NCI-H345 treated with DMSO at 0.1 percent for 48 hours (cell line): ENCODE measurements at regions not wholly inside any gene's neighbourhood (a gene's known extent, or its start where the extent isn't known, plus 50 kb on each side); places are given as distances from the start of the nearest gene placed in this dataset.

Experiments
- DNase-seq: peaks from one replicate; lab custom pipeline; 2025; ENCODE audit not compliant: unreplicated experiment; lab: John Stamatoyannopoulos, UW

- no peak for DNase-seq
Measured at GRCh38 chr5:125267636-125268248, 521.3 kb upstream of the ZNF608 start.

- DNase-seq: no peak
Measured at GRCh38 chr5:125269926-125270325, 523.5 kb upstream of the ZNF608 start.

- no peak for DNase-seq
Measured at GRCh38 chr5:125272357-125272756, 525.9 kb upstream of the ZNF608 start.

- DNase-seq: no peak
Measured at GRCh38 chr5:125274211-125274610, 527.8 kb upstream of the ZNF608 start.

GRCh38 chr5:125274938-125275724 lies 528.7 kb upstream of the ZNF608 start:
- peak; percentile 23 for DNase-seq

GRCh38 chr5:125275725-125276090 lies 529.3 kb upstream of the ZNF608 start:
- DNase-seq: no peak

- no peak for DNase-seq
Measured at GRCh38 chr5:125276096-125276495, 529.7 kb upstream of the ZNF608 start.

- DNase-seq: no peak
Measured at GRCh38 chr5:125277494-125278154, 531.2 kb upstream of the ZNF608 start.

GRCh38 chr5:125278711-125279110 lies 532.3 kb upstream of the ZNF608 start:
- DNase-seq: no peak

- DNase-seq: no peak
Measured at GRCh38 chr5:125281667-125282066, 535.2 kb upstream of the ZNF608 start.

- no peak for DNase-seq
Measured at GRCh38 chr5:125283372-125283771, 536.9 kb upstream of the ZNF608 start.

GRCh38 chr5:125286271-125286670 lies 539.8 kb upstream of the ZNF608 start:
- DNase-seq: no peak

- no peak for DNase-seq
Measured at GRCh38 chr5:125289606-125290005, 543.2 kb upstream of the ZNF608 start.

- DNase-seq: no peak
Measured at GRCh38 chr5:125290935-125291334, 544.5 kb upstream of the ZNF608 start.

- DNase-seq: no peak
Measured at GRCh38 chr5:125291447-125291846, 545.0 kb upstream of the ZNF608 start.

- no peak for DNase-seq
Measured at GRCh38 chr5:125293223-125293622, 546.8 kb upstream of the ZNF608 start.

- DNase-seq: no peak
Measured at GRCh38 chr5:125293726-125294125, 547.3 kb upstream of the ZNF608 start.

GRCh38 chr5:125294844-125295243 lies 548.4 kb upstream of the ZNF608 start:
- no peak for DNase-seq

GRCh38 chr5:125295405-125295872 lies 549.0 kb upstream of the ZNF608 start:
- no peak for DNase-seq

GRCh38 chr5:125298258-125298657 lies 551.8 kb upstream of the ZNF608 start:
- DNase-seq: no peak

GRCh38 chr5:125298746-125299379 lies 552.4 kb upstream of the ZNF608 start:
- no peak for DNase-seq

- no peak for DNase-seq
Measured at GRCh38 chr5:125301711-125302110, 555.3 kb upstream of the ZNF608 start.
